GM21515 (cell line): ENCODE measurements at regions not wholly inside any gene's neighbourhood (a gene's known extent, or its start where the extent isn't known, plus 50 kb on each side); places are given as distances from the start of the nearest gene placed in this dataset.

Source experiments
- ATAC-seq: cut with Tn5 transposase; IDR thresholded peaks from one replicate; pipeline ENCODE4 v1.9.1; 2021; ENCODE audit not compliant: unreplicated experiment

DNA sequence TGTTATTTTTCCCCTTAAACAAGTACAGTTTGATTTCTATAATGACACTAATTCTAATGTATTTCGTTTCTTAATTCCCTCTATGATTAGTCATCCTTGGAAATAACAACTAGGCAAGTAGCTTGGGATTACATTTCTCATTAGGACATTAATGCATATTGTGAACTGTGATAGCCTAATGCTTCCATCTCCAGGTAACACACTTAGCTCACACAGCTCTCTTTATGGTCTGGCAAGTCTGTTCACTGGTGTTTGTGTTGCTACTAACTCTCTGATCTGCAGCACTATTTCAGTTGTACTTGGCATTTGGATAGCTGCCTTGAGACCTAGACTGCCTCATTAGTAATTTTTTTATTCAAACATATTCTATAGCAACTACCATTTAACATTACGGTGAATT is 853.2 kb downstream of the SORCS3 start:
- no peak for ATAC-seq

GRCh38 chr10:105473170-105473569 is 832.1 kb downstream of the SORCS3 start:
- no peak for ATAC-seq

DNA sequence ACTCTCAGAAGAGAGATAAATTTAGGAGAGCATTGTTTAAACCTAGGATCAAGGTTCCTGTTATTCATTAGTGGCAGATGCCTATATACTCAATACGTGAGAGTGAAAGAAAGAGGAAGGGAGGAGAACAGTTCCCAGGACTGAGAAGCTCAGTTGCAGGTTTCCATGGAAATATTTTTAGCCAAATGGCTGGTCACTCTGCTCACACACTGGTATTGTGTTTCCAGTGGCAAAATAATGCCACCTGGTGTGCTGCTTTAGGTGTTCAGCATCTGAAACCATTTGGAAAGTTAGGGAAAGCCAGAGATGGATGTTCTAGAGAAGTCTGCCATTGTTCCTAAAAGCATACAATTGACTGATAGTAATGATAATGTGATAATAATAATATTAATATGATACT is 827.7 kb downstream of the SORCS3 start:
- no peak for ATAC-seq

DNA sequence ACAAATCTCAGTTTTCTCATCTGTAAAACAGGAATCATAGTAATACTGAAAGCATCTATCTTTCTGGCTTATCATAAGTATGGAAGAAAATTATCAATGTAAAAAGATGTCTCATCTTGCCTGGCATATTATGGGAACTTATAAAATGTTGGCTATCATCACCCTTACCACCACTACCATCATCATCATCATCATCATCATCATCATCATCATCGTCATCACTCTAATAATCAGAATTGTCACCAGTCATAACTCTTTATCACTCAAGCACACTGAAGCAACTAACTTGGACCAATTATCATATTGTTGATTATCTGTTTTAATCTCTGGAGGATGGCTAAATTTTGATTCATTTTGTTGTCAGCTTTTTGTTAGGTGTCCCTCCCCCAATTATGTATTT is 825.4 kb downstream of the SORCS3 start:
- no peak for ATAC-seq

GRCh38 chr10:105434970-105435369 is 793.9 kb downstream of the SORCS3 start:
- ATAC-seq, result no peak

DNA sequence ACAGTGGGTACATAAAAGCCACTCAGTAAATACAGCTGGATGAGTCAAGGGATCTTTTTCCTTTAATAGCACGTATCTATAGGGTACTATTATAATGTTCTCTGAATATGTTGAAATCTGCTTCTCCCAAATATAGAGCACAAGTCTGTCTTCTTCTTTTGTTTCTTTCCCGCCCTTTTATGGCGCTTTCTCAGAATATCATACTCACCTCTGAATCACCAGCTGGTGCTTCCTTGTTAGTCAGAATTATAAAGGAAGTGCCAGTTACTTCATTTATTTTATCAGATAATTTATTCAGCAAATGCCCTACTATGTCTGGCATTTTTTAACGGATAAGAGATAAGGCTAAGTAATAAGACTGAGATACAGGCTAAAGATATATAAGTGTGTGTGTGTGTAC is 772.9 kb downstream of the SORCS3 start:
- no peak for ATAC-seq

DNA sequence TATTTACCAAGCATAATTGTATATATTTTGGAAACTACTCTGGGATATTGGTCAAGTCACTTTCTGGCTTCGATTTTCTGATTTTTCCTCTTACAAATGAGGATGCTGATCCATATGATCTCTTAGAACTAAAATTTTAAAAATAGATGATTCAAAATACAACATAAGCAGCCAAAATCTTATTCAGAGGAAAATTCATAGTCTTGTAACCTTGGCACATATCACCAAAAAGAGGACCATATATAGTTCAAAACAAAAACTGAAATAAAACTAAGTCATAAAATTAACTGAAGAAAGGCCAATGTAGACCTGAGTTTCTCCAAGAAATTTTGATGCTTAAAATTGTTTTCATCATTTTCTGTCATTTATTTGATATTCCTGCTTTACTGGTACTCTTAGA is 768.3 kb downstream of the SORCS3 start:
- no peak for ATAC-seq

GRCh38 chr10:105406488-105406887 is 765.4 kb downstream of the SORCS3 start:
- ATAC-seq, result no peak

DNA sequence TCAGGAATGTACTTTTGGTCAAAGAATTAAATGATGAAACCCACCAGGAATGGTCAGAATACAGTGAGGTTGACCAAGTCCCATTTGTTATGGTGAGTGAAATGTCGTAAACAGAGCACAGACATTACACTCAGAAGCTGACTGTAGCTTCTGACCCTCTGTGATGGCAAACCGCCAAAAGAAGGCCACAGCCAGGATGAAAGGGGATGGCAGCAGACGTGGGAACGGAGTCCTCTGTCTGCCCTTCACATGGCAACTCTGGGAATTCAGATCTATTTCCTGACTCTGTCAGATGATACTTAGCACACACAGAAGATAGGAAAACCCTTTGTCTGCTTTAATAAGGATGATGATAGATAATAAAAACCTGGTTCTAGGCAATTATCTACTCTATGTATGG is 757.1 kb downstream of the SORCS3 start:
- no peak for ATAC-seq

- ATAC-seq, result no peak
Observed at GRCh38 chr10:105391670-105392351, 750.7 kb downstream of the SORCS3 start.

DNA sequence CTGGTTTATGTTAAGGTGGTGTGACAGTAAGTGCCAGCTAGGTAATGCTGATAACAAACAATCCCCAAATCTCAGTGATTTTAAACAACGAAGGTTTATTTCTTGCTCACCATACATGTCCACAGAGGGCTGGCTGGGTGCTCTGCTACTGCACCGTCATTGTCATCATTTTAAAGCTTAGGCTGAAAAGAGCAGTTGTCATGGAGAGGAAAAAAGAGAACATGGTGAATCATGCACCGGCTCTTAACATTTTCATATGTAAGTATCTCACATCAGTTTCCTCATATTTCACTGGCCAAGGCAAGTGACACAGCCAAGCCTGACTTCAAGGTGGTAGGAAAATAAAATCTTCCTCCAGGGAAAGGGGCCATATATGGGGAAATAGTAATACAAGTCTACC is 746.9 kb downstream of the SORCS3 start:
- no peak for ATAC-seq

DNA sequence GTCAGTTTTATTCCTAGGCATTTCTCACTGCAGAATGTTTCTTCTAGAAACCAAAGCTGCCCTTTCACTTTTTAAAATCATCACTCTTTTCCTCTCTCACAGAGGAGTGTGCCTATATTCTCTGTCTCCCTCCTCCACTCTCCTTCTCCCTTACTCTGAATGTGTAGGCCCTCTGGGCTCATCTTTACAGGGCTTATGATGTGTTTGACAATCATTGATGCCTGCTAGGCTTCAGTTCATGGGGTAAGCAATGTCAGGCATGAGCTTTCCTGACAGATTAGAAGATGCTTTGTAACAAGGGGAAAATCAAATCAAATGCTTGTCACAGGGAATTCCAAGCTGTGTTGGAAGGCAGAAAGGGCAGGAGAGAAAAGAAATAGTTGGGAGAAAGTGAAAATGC is 742.9 kb downstream of the SORCS3 start:
- ATAC-seq, result no peak

GRCh38 chr10:105370692-105371091 is 729.6 kb downstream of the SORCS3 start:
- ATAC-seq, result no peak

DNA sequence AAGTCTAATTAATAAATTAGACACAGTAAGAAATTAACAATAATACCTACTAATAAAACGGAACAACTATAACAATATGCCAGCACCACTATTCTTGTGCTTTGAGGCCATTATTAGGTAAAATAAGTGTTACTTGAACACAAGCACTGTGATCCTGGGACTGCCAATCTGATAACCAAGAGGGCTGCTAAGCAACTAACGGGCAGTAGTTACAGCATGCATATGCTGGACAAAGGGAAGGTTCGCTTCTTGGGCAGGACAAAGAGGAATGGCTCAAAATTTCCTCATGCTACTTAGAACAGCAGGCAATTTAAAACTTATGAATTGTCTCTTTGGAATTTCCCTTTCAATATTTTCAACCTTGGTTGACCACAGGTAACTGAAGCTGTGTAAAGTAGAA is 718.6 kb downstream of the SORCS3 start:
- ATAC-seq, result no peak

GRCh38 chr10:105358911-105359310 is 717.8 kb downstream of the SORCS3 start:
- ATAC-seq, result no peak

DNA sequence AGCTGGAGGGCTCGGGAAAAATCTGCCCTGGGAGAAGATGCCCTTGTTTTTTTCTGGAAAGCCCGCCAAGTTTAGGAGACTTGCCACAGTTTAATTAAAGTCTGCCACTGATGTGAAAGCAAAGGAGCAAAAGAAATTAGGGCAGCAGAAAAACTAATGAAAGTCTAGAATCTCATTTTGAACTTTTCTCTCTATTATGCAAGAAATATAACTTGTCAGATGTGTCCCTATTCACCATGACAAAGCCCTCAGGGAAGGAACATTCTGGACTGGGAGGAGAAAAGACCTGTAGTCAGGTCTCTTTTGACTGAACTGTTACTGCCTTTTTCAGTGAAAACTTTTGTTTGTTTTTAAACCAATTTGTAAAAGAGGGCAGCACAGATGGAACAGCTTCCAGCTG is 715.5 kb downstream of the SORCS3 start:
- no peak for ATAC-seq

DNA sequence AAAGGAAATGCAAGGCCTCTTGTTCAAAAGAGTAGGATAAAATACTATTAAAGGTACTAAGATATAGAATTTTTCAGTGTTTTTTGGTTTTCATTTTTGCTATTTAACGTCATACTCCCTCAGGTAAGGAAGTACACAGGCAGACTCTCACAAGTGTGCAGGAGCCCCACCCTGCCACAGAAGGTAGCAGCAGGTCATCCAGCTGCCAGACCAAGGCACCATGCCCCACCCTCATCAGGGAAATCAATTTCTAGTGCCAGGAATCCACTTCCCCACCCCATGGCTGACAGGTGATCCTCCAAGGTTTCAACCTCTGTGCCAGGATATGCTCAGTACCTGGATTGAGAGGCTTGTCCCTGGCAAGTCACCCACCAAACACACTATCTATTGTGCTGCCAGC is 712.9 kb downstream of the SORCS3 start:
- no peak for ATAC-seq

DNA sequence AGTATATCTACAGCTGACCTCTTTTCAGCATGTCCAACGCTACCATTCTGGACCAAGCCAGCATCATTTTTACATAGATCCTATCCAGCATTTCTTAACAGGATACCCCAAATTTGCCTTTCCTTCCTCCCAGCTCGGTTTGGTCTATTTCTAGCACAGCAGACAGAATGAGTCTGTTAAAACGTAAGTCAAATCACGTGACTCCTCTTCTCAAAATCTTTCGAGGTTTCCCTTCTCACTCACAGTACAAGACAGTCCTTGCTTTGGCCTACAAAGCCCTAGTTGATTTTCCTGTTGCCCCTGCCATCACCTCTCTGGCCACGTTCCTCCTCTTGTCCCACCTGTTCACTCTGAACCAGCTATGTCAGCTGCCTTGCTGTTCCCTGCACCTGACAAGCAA is 711.7 kb downstream of the SORCS3 start:
- no peak for ATAC-seq

- ATAC-seq, result no peak
Observed at GRCh38 chr10:105352281-105352680, 711.2 kb downstream of the SORCS3 start.

GRCh38 chr10:105351187-105351586 is 710.1 kb downstream of the SORCS3 start:
- ATAC-seq, result no peak

- ATAC-seq, result no peak
Observed at GRCh38 chr10:105347487-105347886, 706.4 kb downstream of the SORCS3 start.

GRCh38 chr10:105342606-105343005 is 701.5 kb downstream of the SORCS3 start:
- no peak for ATAC-seq

DNA sequence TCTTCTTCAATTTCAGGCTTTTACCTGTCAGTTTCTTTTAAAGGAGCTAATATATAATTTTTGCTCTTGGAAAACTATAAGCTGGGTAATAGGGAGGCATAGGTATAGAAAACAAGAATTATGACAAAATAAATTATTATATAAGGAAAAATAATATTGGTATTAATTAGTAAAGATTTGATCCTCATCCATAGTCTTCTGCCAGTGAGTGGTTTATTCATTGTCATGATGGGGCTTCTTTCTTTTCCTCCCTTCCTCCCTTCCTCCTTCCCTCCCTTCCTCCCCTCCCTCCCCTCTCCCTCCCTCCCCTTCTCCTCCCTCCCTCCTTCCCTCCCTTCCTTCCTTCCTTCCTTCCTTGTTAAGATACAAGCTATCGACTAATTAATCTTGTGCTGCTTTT is 698.6 kb downstream of the SORCS3 start:
- ATAC-seq, result no peak
